GM18870 (cell line): ENCODE measurements at regions not wholly inside any gene's neighbourhood (a gene's known extent, or its start where the extent isn't known, plus 50 kb on each side); places are given as distances from the start of the nearest gene placed in this dataset.
A peak's percentile ranks its signal among the peaks of the same experiment; 100 is the strongest.

Experiments used
- ATAC-seq: cut with Tn5 transposase; IDR thresholded peaks from one replicate; pipeline ENCODE4 v1.9.1; 2021; ENCODE audit warnings: moderate library complexity; ENCODE audit not compliant: unreplicated experiment

GRCh38 chr20:11032611-11033010 is 358.8 kb upstream of the JAG1 start:
- no peak for ATAC-seq

GRCh38 chr20:11034025-11034424 is 360.2 kb upstream of the JAG1 start:
- no peak for ATAC-seq

- no peak for ATAC-seq
These were observed 361.4 kb upstream of the JAG1 start for GRCh38 chr20:11035211-11035610.

DNA sequence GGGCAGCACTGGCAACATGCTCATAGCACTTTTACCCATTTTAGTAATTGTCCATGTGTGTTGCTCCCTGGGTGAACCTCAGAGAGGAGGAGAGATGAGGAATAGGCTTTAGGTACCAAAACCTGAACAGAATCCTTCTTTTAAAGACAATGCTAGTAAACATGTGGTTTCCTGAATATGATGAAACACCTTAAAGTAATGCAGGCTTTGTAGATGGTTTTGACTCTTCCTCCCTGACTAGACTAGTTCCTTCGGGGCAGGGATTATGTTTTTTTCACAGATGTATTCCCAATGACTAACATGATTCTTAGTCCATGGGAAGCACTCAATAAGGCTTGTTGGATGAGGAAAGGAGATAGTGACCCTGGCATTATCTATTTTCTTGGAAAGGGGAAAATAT is 367.6 kb upstream of the JAG1 start:
- ATAC-seq = no peak

GRCh38 chr20:11043001-11043400 is 369.2 kb upstream of the JAG1 start:
- no peak for ATAC-seq

GRCh38 chr20:11044561-11044960 is 370.8 kb upstream of the JAG1 start:
- no peak for ATAC-seq

DNA sequence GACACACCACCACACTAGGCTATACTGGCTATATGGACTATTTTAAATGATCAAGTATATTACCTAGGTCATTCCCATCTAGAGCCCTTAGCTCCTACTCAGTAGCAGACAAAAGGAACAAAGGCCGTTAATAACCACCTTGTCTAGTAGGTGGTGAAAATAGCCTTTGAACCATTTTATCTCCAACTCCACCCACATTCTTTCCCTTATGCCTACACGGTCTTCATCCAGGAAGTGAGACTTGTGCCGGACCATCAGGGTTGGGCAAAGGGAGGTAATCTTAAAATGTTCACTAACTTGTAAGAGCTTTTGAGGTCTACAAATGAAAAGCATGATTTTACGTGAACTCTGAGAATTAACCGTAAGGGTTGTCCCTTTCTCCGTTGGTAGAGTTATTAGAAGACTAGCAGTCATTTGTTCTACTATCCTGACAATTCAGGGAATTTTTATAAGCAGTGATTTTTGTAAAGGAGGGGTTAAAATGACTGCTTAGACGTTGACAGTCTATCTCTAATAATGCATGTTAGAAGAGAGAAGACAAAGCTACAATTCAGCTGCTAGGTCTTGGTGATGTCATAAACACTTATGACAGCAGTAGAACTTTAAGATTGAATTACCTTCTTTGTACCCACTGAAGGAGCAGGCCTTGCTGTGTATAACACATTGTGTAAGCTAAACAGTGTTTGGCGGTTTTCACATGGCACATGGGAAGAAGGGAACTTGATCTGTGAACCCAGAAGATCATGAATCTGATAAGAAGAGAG is 371.8 kb upstream of the JAG1 start:
- no peak for ATAC-seq

GRCh38 chr20:11047559-11047958 is 373.8 kb upstream of the JAG1 start:
- no peak for ATAC-seq

DNA sequence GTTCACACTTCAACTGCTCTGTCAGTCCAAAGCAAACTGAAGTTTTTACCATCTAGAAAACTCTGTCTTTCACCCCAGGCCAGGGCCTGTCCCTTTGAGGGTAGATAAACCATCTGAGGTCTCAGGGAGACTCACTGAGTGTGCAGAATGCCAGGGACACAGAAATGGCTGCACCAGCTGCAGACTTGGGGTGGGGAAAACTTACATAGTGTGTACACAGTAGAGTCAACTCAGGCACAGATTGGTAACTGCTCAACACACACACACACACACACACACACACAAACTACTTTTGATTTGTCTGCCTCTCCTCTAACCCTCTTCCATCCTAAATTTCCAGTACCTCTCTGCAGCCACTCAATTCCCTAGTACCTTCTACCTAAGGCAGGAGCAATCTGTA is 374.9 kb upstream of the JAG1 start:
- ATAC-seq = no peak

DNA sequence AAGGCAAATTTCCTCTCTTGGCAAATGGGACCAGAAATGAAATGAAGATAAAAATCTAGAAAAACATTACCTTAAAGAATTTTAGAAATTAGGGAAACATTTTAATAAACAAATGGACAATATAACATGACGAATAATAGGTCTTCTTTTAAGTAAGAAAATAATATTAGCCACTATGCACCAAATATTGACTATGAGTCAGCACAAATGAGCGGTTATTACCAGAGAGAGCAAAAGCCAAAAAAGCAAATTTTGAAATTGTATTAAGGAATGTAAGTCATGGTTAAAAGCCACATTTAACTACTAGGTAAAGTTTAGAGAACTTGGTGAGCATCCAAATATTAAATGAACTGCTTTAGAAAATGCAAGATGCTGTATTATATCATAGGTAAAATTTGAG is 376.6 kb upstream of the JAG1 start:
- ATAC-seq = no peak

DNA sequence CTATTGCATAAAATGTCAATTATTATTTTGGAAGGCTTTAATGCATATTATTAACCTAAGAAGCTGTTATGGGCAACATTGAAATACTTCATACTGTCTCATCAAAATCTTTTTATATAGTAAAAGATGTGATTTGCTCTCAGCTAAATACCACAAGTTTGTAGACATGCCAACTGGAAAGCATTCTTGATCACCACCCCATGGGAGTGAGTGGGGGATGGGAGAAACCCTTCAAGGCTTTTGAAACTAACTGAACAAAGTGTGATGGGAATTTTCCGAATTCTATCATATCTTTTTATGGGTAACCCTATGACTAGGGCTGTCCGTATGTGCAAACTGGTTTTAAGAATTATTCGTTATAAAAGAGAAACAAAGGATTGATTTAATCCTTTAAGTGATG is 377.3 kb upstream of the JAG1 start:
- no peak for ATAC-seq

DNA sequence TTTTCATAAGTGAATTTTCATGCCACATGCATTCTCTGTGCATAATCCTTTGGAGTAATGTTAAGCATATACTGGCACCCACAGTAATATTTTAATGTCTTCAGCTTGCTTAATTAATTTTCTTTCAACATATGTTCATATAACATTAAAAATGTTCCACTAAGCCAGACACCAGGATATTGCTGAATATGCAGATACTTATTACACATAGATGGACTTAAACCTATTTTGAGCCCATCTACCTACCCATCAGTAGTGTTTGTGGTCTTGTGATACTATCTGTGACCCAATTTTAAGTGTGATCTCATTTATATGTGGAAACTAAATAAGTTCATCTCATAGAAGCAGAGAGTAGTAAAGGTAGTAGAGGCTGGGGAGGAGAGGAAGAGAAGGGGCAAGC is 379.5 kb upstream of the JAG1 start:
- ATAC-seq = no peak

DNA sequence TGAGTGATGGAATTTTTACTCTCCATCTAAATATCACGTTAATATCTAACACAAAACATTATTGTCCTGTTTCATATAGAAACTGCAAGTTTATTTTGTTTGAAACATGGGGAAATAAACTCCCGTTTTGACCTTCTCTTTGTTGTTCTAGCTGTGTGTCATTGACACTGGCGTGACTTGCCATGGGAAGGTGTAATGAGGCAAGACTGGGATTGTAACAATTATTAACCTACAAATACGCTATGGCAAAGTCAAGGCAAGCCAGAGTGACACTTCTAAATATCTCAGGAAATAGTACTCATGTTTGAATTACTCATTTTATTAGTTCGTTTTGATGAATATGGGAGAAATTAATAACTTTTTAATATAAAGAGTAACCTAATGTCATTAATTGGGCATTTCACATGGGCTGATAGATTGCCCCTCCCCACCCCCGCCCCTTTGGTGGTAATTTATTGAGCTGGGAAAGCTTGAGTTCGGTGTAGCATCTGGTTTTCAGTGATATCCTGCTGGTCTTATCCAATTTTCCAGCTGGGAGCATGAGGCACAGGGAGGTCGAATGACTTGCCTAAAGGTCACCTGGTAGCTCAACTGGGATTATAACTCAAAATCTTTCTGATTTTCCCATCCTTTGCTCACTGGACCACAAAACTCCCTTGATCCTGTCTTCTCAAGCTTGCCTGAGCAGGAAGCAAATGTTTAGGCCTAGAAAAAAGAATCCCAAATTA is 380.6 kb upstream of the JAG1 start:
- ATAC-seq = no peak

GRCh38 chr20:11056414-11056813 is 382.6 kb upstream of the JAG1 start:
- ATAC-seq = peak; percentile 86

- ATAC-seq = no peak
These were observed 383.8 kb upstream of the JAG1 start for GRCh38 chr20:11057624-11058023.

DNA sequence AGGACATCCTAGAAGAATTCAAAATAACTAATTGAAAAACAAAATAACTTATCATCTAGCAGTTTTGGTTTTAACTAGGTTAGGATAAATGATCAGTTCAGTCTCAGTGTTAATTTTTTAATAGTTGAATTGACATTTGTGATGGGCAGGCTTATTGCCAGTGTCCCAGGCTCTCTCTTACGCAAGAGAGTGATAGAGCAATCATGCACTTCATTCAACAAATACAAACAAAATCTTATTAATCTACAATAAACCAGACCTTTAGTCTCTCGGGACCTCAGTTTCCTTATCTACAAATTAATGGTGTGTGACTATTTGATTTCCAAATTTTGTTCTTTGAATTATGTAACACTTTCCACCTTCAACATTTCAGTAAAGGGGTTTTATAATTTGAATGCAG is 385.9 kb upstream of the JAG1 start:
- no peak for ATAC-seq

GRCh38 chr20:11060423-11061185 is 386.8 kb upstream of the JAG1 start:
- no peak for ATAC-seq

DNA sequence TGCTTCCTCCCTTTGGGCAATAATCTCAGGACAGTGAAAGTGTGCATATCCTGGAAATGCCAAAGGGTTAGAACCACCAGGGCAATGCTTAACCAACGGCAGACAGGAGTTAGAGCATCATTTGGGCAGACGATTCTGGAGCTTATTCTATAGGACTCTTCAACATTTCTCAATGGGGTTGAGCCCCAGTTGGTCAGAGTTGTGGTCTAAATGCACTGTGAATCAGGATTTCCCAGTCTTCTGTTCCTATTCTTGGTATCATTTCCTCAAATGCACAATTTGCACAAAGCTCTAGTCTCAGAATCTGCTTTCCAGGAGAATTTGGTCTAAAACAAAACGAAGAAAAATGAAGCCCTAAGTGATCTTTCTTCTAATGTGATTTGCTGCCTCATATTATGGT is 389.6 kb upstream of the JAG1 start:
- no peak for ATAC-seq

DNA sequence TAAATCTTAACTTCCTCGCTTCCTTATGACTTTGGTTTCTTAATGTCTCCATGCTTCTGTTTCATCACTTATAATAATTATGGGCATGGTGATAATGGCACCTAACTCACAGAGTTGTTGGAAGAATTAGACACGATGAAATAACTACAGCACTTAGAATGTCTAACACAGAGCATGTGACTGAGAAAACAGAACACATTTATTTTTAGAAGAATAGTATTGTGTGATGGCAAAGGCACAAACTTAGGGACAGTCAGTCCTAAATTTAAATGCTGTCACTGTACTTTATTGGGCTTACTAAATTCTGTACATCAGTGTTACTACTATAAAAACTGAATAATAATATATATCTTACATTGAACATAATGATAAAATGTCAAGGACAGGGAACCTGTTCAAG is 391.1 kb upstream of the JAG1 start:
- ATAC-seq = no peak

- ATAC-seq = no peak
These were observed 393.6 kb upstream of the JAG1 start for GRCh38 chr20:11067359-11067758.

DNA sequence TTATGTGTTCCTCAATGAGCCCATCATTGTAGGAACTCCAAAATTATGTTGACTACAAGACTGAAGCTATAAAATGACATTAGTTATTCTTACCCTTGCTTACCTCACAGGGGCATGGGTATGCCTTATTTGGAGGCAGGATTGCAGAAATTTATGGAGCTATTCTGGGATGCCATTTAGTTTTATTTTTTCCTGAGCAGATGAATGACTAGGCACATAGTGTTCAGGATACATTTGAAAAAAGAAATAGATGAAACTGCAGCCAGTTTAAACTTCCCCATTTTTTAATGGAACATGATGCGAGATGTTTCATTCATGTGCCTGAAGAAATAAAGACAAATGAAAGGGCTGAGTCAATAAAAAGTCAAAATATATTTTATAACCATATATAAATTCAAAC is 399.2 kb upstream of the JAG1 start:
- ATAC-seq = no peak
